ENCODE measurements at regions not wholly inside any gene's neighbourhood (a gene's known extent, or its start where the extent isn't known, plus 50 kb on each side); places are given as distances from the start of the nearest gene placed in this dataset.

- no peak for DNase-seq (ENCODE audit: low read depth, low spot score)
These were observed 95.0 kb upstream of the PSMD7 start for GRCh38 chr16:74201576-74201975.

GRCh38 chr16:74200921-74201320, 95.7 kb upstream of the PSMD7 start:
- TF ChIP-seq REST (IDR thresholded peaks at IDR 0.05; ENCODE audit: insufficient read depth in 1 of 2, low read depth in 2 of 2, low read length in 1 of 2) (no peak), CTCF (IDR thresholded peaks at IDR 0.05) (no peak), POLR2AphosphoS5 (IDR thresholded peaks at IDR 0.05; ENCODE audit: low read depth, low read length) (no peak), SIN3A (IDR thresholded peaks at IDR 0.05; ENCODE audit: borderline replicate concordance, insufficient read depth, low read depth, low read length) (no peak), TCF7L2 (IDR thresholded peaks at IDR 0.05; ENCODE audit: low read depth, low read length) (no peak)
- H3K27ac ChIP-seq (ENCODE audit: low read length): no peak overlapping the region
- DNase-seq (ENCODE audit: low read depth, low spot score): no peak
- no peaks in the 10 kb centered on the region for H3K36me3 ChIP-seq (ENCODE audit: control insufficient read depth, insufficient read depth, low read length)
- no peaks in the 10 kb centered on the region for H3K4me1 ChIP-seq (ENCODE audit: control insufficient read depth, insufficient read depth, low read length)
- H3K9me3 ChIP-seq (ENCODE audit: control insufficient read depth, insufficient read depth, low read depth, low read length): no peaks in the 10 kb centered on the region
- in situ Hi-C loops (cut with HindIII; ENCODE audit: low pct_unique_long_range_greater_than_20kb, low sequenced_read_pairs) (no loop called here), intact Hi-C loops (cut with micrococcal nuclease; ENCODE audit: unreplicated experiment) (no loop called here)
- no peaks in the 10 kb centered on the region for H3K27me3 ChIP-seq (ENCODE audit: control insufficient read depth, insufficient read depth, low read length)
- CTCF ChIA-PET: no interaction called here
- BruUV-seq (replicated peaks): no TSS peak
- POLR2A ChIA-PET: no interaction called here
- ATAC-seq: no peak
- H3K4me3 ChIP-seq (ENCODE audit: low read depth in 2 of 2, low read length in 2 of 2): no peak overlapping the region

More at GRCh38 chr16:74201576-74201975, 95.0 kb upstream of the PSMD7 start:
- no TSS peak for BruUV-seq (replicated peaks)
- Histone ChIP-seq H3K36me3 (ENCODE audit: control insufficient read depth, insufficient read depth, low read length) (no peaks in the 10 kb centered on the region), H3K4me1 (ENCODE audit: control insufficient read depth, insufficient read depth, low read length) (no peaks in the 10 kb centered on the region), H3K27me3 (ENCODE audit: control insufficient read depth, insufficient read depth, low read length) (no peaks in the 10 kb centered on the region), H3K9me3 (ENCODE audit: control insufficient read depth, insufficient read depth, low read depth, low read length) (no peaks in the 10 kb centered on the region), H3K27ac (ENCODE audit: low read length) (no peak overlapping the region), H3K4me3 (ENCODE audit: low read depth in 2 of 2, low read length in 2 of 2) (no peak overlapping the region)
- no peak for TF ChIP-seq POLR2AphosphoS5 (IDR thresholded peaks at IDR 0.05; ENCODE audit: low read depth, low read length)
- TF ChIP-seq SIN3A (IDR thresholded peaks at IDR 0.05; ENCODE audit: borderline replicate concordance, insufficient read depth, low read depth, low read length): no peak
- no peak for TF ChIP-seq CTCF (IDR thresholded peaks at IDR 0.05)
- no peak for TF ChIP-seq REST (IDR thresholded peaks at IDR 0.05; ENCODE audit: insufficient read depth in 1 of 2, low read depth in 2 of 2, low read length in 1 of 2)
- no peak for TF ChIP-seq TCF7L2 (IDR thresholded peaks at IDR 0.05; ENCODE audit: low read depth, low read length)
- no peak for ATAC-seq
- ChIA-PET CTCF (no interaction called here), POLR2A (no interaction called here)
- in situ Hi-C loops (cut with HindIII; ENCODE audit: low pct_unique_long_range_greater_than_20kb, low sequenced_read_pairs) (no loop called here), intact Hi-C loops (cut with micrococcal nuclease; ENCODE audit: unreplicated experiment) (no loop called here)

All from Panc1 (cell line).